ENCODE measurements at regions not wholly inside any gene's neighbourhood (a gene's known extent, or its start where the extent isn't known, plus 50 kb on each side); places are given as distances from the start of the nearest gene placed in this dataset.

DNA sequence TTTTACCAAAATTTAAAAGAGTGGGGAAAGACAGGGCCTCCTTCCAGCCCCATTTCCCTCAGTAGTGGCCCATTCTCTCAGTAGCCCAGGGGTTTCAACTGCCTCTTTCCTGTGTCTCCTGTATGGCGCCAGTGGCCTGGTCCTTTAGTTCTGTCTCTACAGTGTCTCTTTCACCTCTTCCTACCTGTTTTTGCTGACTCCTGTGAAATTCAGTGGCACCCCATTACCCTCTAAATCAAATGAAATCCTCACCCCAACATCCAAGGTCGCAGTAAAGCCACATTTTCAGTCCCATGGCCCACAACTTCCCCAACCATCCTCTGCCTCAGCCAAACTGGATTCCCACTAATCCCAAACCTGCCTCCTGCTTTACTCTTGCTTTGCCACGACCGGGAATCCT, 200.7 kb downstream of the IPMK start:
- Histone ChIP-seq H3K4me3 (no peak overlapping the region), H3K27me3 (replicated peaks; ENCODE audit: insufficient read depth) (peaks cover 60% of the 10 kb centered on the region), H3K9me3 (ENCODE audit: low read depth) (no peaks in the 10 kb centered on the region), H3K36me3 (ENCODE audit: low read depth) (no peaks in the 10 kb centered on the region), H3K4me2 (ENCODE audit: unreplicated experiment) (no peak overlapping the region), H3K9ac (no peak overlapping the region), H2AFZ (no peak overlapping the region), H3F3A (ENCODE audit: insufficient read depth) (no peaks in the 10 kb centered on the region), H4K20me1 (ENCODE audit: insufficient read depth) (no peaks in the 10 kb centered on the region), H3K27ac (no peak overlapping the region), H3K4me1 (ENCODE audit: insufficient read depth) (no peaks in the 10 kb centered on the region), H3K9me2 (ENCODE audit: insufficient read depth) (no peaks in the 10 kb centered on the region), H3K79me2 (ENCODE audit: insufficient read depth) (no peaks in the 10 kb centered on the region)
- no peak for DNase-seq
- no peak for TF ChIP-seq EZH2 (IDR thresholded peaks at IDR 0.05; ENCODE audit: insufficient read depth, poor library complexity, severe bottlenecking)
- TF ChIP-seq EZH2phosphoT487 (IDR thresholded peaks at IDR 0.05; ENCODE audit: insufficient read depth, low read depth), result no peak
- in situ Hi-C loops (cut with MboI), result loop anchor here (10.0 to 25.0 kb wide), 2 partner anchors 482 to 730 kb away; no protein-coding TSS in a partner anchor
- 23 to 34% methylated on average over 3 to 4 of the region's 4 CpGs for WGBS, 2 experiments (ENCODE audit: low coverage in 1 of 2, low lambda C conversion rate in 2 of 2, missing lambda C conversion rate in 2 of 2)

DNA sequence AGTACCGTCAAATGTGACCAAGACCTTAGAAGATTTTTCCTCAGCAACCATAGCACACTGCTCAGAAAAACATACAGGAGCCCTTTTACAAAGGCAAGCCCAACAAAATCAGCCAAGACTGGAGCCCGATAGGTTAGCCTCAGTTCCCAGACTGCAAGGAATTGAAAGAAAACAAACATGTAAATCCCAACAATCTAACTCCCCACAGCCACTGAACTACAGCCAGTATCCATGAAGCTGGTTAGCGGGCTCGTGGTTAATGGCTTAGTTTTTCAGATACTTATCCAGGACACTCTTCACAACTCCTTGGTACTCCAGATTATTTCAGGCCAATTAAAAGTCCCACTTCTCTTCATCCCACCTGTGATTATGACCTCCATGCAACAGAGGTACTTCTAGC, 201.6 kb downstream of the IPMK start:
- Histone ChIP-seq H4K20me1 (ENCODE audit: insufficient read depth) (no peaks in the 10 kb centered on the region), H3K9me2 (ENCODE audit: insufficient read depth) (no peaks in the 10 kb centered on the region), H3K9ac (no peak overlapping the region), H3K4me3 (no peak overlapping the region), H3K27ac (no peak overlapping the region), H2AFZ (no peak overlapping the region), H3K9me3 (ENCODE audit: low read depth) (no peaks in the 10 kb centered on the region), H3K4me1 (ENCODE audit: insufficient read depth) (no peaks in the 10 kb centered on the region), H3F3A (ENCODE audit: insufficient read depth) (no peaks in the 10 kb centered on the region), H3K36me3 (ENCODE audit: low read depth) (no peaks in the 10 kb centered on the region), H3K79me2 (ENCODE audit: insufficient read depth) (no peaks in the 10 kb centered on the region), H3K4me2 (ENCODE audit: unreplicated experiment) (no peak overlapping the region), H3K27me3 (replicated peaks; ENCODE audit: insufficient read depth) (peaks cover 56% of the 10 kb centered on the region)
- 33 to 39% methylated on average over 4 of the region's 4 CpGs for WGBS, 2 experiments (ENCODE audit: low coverage in 1 of 2, low lambda C conversion rate in 2 of 2, missing lambda C conversion rate in 2 of 2)
- DNase-seq, result no peak
- in situ Hi-C loops (cut with MboI), result loop anchor here (10.0 to 25.0 kb wide), 2 partner anchors 481 to 729 kb away; no protein-coding TSS in a partner anchor
- TF ChIP-seq EZH2 (IDR thresholded peaks at IDR 0.05; ENCODE audit: insufficient read depth, poor library complexity, severe bottlenecking), result no peak
- TF ChIP-seq EZH2phosphoT487 (IDR thresholded peaks at IDR 0.05; ENCODE audit: insufficient read depth, low read depth), result no peak

DNA sequence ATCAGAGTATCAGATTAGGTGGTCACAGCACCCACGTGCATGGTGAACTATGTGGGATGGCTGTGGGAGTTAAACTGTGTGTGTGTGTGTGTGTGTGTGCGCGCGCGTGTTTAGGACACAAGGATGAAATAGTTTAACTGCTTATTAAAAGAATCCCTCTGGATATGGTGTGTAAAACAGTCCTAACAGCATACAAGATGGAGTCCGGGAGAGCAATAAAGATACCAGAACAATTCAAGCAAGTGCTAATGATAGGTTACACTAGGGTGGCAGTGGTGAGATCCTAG, 202.2 kb downstream of the IPMK start:
- H3K4me2 ChIP-seq (ENCODE audit: unreplicated experiment), result no peak overlapping the region
- no peak overlapping the region for H3K27ac ChIP-seq
- in situ Hi-C loops (cut with MboI), result loop anchor here (10.0 to 25.0 kb wide), 2 partner anchors 481 to 728 kb away; no protein-coding TSS in a partner anchor
- H4K20me1 ChIP-seq (ENCODE audit: insufficient read depth), result no peaks in the 10 kb centered on the region
- 58 to 63% methylated on average over 6 of the region's 6 CpGs for WGBS, 2 experiments (ENCODE audit: low coverage in 1 of 2, low lambda C conversion rate in 2 of 2, missing lambda C conversion rate in 2 of 2)
- TF ChIP-seq EZH2phosphoT487 (IDR thresholded peaks at IDR 0.05; ENCODE audit: insufficient read depth, low read depth) (no peak), EZH2 (IDR thresholded peaks at IDR 0.05; ENCODE audit: insufficient read depth, poor library complexity, severe bottlenecking) (no peak)
- no peaks in the 10 kb centered on the region for H3K79me2 ChIP-seq (ENCODE audit: insufficient read depth)
- no peak overlapping the region for H3K4me3 ChIP-seq
- H3K27me3 ChIP-seq (replicated peaks; ENCODE audit: insufficient read depth), result peaks cover 49% of the 10 kb centered on the region
- H2AFZ ChIP-seq, result no peak overlapping the region
- no peaks in the 10 kb centered on the region for H3F3A ChIP-seq (ENCODE audit: insufficient read depth)
- no peaks in the 10 kb centered on the region for H3K4me1 ChIP-seq (ENCODE audit: insufficient read depth)
- no peak overlapping the region for H3K9ac ChIP-seq
- no peaks in the 10 kb centered on the region for H3K36me3 ChIP-seq (ENCODE audit: low read depth)
- no peaks in the 10 kb centered on the region for H3K9me3 ChIP-seq (ENCODE audit: low read depth)
- H3K9me2 ChIP-seq (ENCODE audit: insufficient read depth), result no peaks in the 10 kb centered on the region
- DNase-seq, result no peak

DNA sequence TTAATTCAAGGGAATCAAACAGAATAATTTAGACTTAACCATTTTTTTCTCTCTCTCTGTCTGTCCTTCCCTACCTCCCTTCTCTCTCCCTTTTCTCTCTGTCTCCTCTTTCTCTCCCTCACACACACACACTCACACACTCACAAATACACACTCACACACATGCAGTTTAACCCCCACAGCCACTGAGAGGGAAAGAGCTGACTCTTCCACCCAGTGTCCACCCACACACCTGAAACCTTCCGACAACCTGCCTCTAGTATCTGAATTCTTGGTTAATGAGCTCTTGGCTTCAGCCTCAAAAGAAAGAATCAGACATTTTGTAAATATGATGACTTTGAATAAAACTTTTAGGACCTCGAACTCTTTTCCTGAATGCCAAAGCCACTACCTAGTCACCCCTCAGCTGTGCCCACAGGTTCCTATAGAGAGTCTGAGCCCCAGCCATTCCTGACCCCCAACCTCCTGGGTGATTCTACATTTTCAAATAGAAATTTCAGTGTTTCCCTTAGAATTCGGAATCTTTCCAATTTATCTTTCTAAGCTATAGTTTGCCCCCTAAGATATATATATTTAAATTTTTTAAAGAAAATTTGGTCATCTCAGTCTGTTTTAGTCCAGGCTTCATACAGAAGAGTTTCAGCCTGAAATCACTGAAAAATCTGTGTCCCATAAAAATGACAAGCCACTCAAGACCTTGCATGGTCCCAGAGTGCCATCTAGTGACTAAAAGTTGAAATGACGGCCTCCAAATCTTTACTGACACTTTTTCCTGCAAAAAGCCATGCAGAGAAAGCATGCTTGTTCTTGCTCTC, 202.8 kb downstream of the IPMK start:
- peak; percentile 68 for DNase-seq
- no peak overlapping the region for H3K4me2 ChIP-seq (ENCODE audit: unreplicated experiment)
- TF ChIP-seq EZH2 (IDR thresholded peaks at IDR 0.05; ENCODE audit: insufficient read depth, poor library complexity, severe bottlenecking) (no peak), EZH2phosphoT487 (IDR thresholded peaks at IDR 0.05; ENCODE audit: insufficient read depth, low read depth) (no peak)
- H4K20me1 ChIP-seq (ENCODE audit: insufficient read depth), result no peaks in the 10 kb centered on the region
- WGBS, 2 experiments (ENCODE audit: low coverage in 1 of 2, low lambda C conversion rate in 2 of 2, missing lambda C conversion rate in 2 of 2), result 22 to 32% methylated on average over 4 of the region's 4 CpGs
- no peak overlapping the region for H3K9ac ChIP-seq
- peaks cover 44% of the 10 kb centered on the region for H3K27me3 ChIP-seq (replicated peaks; ENCODE audit: insufficient read depth)
- in situ Hi-C loops (cut with MboI), result loop anchor here (10.0 to 25.0 kb wide), 2 partner anchors 480 to 728 kb away; no protein-coding TSS in a partner anchor
- H3F3A ChIP-seq (ENCODE audit: insufficient read depth), result no peaks in the 10 kb centered on the region
- H3K79me2 ChIP-seq (ENCODE audit: insufficient read depth), result no peaks in the 10 kb centered on the region
- no peaks in the 10 kb centered on the region for H3K4me1 ChIP-seq (ENCODE audit: insufficient read depth)
- no peak overlapping the region for H2AFZ ChIP-seq
- H3K9me3 ChIP-seq (ENCODE audit: low read depth), result no peaks in the 10 kb centered on the region
- H3K4me3 ChIP-seq, result no peak overlapping the region
- H3K9me2 ChIP-seq (ENCODE audit: insufficient read depth), result no peaks in the 10 kb centered on the region
- H3K36me3 ChIP-seq (ENCODE audit: low read depth), result no peaks in the 10 kb centered on the region
- H3K27ac ChIP-seq, result no peak overlapping the region
